NB4 (cell line): ENCODE measurements at regions not wholly inside any gene's neighbourhood (a gene's known extent, or its start where the extent isn't known, plus 50 kb on each side); places are given as distances from the start of the nearest gene placed in this dataset.

ENCODE experiments used
- MAX ChIP-seq: IDR thresholded peaks from 2 replicates; pipeline ENCODE4 v1.6.1; 2011; ENCODE audit warnings: low read depth, low read length
- MYC ChIP-seq: IDR thresholded peaks from 2 replicates; pipeline ENCODE4 v1.6.1; 2011; ENCODE audit warnings: low read depth, low read length
- POLR2A ChIP-seq: IDR thresholded peaks from 2 replicates; pipeline ENCODE4 v1.6.1; 2011; ENCODE audit warnings: mild to moderate bottlenecking; ENCODE audit not compliant: insufficient read length; ENCODE audit errors: extremely low read depth
- TF ChIP-seq, protein P1 (sequence below): IDR thresholded peaks from one replicate; pipeline ENCODE4 v1.5.1; 2012; ENCODE audit warnings: low read depth, low read length

DNA sequence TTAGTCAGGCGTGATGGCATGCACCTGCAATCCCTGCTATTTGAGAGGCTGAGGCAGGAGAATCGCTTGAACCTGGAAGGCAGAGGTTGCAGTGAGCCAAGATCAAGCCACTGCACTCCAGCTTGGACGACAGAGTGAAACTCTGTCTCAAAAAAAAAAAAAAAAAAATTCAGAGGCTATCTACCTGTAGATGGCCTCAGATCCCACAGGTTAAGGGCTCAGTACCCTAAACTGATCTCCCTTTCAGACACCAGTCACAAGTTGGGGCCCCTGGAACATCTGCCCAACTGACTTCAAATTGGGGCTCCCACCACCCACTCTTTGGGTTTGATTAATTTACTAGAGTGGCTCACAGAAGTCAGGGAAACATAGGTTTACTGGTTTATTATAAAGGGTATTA lies 65.4 kb upstream of the ERCC6L2 start:
- TF ChIP-seq, protein P1, sequence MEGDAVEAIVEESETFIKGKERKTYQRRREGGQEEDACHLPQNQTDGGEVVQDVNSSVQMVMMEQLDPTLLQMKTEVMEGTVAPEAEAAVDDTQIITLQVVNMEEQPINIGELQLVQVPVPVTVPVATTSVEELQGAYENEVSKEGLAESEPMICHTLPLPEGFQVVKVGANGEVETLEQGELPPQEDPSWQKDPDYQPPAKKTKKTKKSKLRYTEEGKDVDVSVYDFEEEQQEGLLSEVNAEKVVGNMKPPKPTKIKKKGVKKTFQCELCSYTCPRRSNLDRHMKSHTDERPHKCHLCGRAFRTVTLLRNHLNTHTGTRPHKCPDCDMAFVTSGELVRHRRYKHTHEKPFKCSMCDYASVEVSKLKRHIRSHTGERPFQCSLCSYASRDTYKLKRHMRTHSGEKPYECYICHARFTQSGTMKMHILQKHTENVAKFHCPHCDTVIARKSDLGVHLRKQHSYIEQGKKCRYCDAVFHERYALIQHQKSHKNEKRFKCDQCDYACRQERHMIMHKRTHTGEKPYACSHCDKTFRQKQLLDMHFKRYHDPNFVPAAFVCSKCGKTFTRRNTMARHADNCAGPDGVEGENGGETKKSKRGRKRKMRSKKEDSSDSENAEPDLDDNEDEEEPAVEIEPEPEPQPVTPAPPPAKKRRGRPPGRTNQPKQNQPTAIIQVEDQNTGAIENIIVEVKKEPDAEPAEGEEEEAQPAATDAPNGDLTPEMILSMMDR, result no peak
- TF ChIP-seq POLR2A (no peak), MYC (no peak), MAX (no peak)
